ENCODE measurements at regions not wholly inside any gene's neighbourhood (a gene's known extent, or its start where the extent isn't known, plus 50 kb on each side); places are given as distances from the start of the nearest gene placed in this dataset.

GRCh38 chr13:74438901-74439300 lies 304.7 kb upstream of the KLF12 start:
- no peak for TF ChIP-seq CTCF (IDR thresholded peaks at IDR 0.05; ENCODE audit: insufficient read depth, low read length, poor library complexity, severe bottlenecking)
- TF ChIP-seq EZH2phosphoT487 (conservative IDR thresholded peaks at IDR 0.05; ENCODE audit: low read length) = no peak

All from SU-DHL-6 (cell line).